Activated naive CD8-positive, alpha-beta T cell treated with anti-CD3 and anti-CD28 coated beads, Interleukin-2, amount 50 U/mL, for 16 hours (primary cell): ENCODE measurements at regions not wholly inside any gene's neighbourhood (a gene's known extent, or its start where the extent isn't known, plus 50 kb on each side); places are given as distances from the start of the nearest gene placed in this dataset.
A peak's percentile ranks its signal among the peaks of the same experiment; 100 is the strongest.

Source experiments
- DNase-seq: peaks from one replicate; pipeline ENCODE4 v3.0.0-alpha.2; 2020; ENCODE audit warnings: low read depth, low spot score

DNA sequence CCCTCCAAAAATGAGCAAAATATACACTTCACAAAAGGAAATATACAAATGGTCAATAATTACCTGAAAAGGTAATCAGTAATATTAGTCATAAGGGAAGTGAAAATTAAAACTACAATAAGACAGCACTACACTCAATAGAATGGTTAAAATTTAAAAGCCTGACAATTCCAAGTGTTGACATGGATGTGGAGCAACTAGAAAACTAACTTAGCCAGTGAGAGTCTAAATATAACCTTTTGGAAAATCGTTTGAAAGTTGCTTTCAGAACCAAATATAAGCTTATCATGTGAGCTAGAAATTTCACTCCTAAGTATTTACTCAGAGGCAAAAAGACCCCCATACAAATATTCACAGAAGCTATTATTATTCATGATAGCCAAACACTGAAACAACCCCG, 105.1 kb upstream of the MVB12B start:
- no peak for DNase-seq

DNA sequence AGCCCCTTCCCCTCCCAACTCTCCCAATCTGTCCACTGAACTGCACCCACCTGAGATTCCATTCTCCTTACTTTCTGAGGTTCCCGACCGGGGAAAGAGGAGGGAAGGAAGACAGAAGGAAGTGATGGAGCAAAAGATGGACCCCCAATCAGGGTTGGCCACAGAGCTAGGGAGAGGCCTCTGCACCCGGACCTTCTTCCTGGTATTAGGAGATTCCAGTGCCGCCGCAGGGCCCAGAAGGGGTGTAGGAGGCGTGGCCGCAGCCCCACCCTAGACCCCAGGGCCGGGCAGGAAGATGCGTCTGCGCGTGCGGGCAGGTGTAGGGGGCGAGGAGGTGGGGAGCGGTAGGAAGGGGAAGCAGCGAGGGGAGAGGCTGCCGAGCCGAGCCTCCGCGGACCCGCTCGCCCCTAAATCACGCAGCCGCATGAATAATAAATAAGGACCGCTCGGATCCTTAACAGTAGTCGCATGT, 104.2 kb upstream of the MVB12B start:
- no peak for DNase-seq

DNA sequence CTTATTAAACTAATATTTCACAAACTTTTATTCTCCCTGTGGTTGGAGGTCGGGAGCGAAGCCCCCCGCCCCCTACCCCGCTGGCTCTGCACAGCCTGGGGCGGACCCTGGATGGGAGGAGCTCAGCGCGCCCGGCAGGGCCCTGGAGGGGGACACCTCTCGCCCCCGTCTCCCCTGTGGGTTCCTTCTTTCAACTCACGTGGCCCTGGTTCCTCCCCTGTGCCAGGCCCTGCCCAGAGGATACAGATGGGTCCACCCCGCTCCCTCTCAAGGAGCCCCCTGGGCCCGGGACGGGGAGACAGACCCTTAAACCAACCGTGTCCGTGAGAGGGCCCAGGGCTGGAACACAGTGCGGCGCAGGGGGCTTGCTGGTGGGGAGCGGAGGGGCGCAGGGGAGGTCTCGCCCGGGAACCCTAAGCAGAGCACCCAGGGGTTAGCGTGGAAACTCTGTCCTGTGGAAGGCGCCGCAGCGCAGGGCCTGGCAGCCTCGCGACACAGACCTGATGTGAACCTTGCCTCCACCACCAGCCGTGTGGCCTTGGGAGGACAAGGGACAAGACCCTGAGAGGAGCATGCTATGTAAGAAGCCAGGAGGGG, 103.7 kb upstream of the MVB12B start:
- no peak for DNase-seq

DNA sequence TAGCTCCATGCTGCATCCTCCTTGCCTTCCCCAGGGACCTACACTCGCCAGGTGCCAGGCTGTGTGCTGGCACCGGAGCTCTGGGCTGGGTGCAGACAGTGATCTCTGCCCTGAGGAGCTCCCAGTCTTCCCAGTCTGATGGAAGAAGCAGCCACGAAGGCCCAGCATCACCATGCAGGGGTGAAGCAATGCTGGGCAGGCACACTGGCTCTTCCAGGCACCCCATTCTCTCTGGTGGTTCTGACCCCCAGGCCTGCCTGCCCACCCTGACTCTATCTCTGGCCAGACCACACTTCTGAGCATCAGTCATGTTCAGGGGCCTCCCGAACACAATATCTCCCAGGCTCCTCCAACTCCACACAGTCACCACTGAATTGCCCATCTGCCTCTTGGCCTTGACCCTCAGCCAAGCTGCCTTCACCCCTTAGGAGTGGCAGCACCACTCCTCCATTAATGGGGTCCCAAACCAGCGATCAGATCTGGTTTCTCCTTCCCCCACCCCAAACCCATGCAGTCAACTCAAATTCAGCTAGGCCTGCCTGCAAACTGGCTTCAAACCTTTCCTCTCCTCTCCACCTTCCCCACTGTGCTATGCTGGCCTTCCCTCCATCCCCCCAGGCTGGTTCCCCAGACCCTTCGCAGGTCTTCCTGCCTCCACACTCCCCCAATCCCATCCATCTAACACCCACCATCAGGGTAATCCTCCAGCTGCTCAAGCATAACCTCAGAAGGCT, 102.7 kb upstream of the MVB12B start:
- no peak for DNase-seq

DNA sequence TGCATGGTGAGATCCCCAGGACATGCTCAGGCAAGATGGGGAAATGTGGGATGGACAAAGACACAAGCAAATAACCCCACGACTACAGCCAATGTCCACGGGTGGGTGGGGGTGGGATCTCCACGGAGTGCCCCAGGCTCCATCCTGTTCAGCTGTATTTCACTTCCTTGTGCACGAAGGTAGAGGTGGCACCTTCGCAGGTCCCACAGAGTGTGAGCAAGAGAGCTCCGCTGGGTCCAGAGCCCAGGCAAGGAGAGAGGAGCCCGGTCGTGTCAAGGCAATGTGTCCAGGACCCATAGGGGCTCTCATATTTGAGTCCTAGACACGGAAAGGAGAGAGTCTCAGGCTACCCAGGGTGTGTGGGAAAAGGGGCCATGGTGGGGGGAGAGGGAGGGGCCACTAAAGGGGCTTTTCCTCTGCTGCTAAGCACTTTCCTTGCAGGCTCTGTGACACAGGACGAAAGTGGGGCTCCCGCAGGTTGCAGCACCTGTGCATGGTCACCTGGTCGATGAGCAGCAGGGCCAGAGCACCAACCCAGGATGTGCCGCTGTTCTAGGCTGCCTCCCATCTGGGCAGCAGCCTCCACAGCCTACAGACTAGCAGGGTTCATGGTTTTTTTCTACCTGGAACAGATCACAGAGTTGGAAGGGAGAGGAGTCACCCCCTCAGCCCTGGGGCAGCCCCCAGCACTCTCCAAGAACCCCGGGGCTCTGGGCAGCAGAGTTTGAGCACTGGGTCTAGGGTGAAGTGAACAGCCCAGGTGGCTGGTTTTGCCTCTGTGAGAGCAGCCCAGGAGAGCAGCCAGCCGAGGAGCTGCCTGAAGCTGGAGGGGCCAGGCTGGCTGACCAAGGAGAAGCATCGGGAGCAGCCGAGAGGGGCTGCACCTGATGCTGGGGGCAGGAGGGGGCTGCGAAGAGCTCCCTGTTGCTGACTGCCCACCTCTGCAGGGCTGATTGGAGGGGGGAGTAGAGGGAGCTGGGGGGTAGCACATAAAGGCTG, 100.7 kb upstream of the MVB12B start:
- DNase-seq = no peak

DNA sequence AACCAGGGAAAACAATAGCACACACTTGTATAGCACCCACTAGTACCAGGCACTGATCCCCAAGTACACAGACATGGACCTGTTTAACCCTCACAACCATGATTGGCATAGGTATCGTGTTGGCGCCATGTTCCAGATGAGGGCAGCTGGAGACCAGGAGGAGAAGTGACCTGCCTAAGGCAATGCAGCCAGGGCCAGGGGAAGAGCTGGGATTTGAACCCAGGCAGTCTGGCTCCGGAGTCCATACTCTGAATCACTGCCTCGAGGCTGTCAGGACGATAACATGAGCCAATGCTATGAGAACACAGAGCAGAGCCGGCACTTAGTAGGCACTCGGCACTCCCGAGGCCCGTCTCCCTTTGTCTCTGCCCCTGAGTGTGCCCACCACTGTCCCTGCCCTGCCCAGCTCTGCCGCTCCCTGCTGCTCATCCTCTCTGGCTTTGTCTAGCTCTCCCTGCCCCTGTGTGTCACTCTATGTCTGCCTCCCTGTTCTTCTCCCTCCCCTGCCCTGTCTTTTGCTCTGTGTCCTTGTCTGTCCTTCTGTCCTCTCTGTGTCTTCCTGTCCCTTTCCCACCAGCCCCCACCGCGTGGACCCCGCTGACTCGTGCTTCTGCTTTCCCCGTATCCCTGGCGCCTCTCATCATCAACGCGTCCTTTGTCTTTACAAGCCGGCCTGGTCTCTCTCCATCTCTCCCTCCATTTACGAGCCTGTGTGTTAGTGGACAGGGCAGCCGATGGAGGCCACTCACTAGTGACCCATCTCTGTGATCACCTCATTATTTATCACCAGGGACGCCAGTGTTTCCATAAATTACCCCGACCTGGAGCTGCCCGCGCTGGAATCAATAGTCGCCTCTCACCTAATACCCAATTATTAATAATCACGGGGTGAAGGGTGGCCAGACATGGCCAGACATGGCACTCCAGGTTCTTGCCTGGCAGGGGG, 99.4 kb upstream of the MVB12B start:
- no peak for DNase-seq

DNA sequence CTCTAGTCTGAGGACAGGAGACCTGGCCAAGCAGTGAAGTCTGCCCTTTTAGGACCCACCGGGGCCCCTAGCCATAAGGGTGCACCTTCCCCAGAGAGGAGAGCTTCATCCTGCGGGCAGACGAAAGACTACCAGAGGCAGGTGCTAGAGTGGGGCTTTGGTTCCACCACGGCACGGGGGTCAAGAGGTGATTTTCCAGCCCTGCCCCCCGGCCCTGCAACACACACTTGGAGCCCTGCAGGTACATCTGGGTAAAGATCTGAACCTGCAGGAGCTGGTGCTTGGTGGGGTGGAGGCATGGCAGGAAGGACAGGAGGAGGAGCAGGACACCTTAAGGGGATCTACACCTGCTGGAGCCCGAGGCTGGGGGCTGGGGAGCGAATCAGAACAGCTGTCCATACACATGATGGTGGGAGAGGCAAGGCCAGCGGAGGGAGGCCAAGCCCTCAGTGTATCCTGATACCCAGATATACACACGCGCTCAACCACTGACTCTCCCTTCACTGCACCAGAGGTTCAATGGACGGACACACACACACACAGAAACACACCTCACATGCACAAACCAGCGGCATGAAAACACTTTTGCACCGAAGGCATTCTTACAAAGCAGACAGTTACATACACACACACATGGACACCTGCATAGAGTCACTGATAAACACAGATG, 98.4 kb upstream of the MVB12B start:
- DNase-seq = no peak

DNA sequence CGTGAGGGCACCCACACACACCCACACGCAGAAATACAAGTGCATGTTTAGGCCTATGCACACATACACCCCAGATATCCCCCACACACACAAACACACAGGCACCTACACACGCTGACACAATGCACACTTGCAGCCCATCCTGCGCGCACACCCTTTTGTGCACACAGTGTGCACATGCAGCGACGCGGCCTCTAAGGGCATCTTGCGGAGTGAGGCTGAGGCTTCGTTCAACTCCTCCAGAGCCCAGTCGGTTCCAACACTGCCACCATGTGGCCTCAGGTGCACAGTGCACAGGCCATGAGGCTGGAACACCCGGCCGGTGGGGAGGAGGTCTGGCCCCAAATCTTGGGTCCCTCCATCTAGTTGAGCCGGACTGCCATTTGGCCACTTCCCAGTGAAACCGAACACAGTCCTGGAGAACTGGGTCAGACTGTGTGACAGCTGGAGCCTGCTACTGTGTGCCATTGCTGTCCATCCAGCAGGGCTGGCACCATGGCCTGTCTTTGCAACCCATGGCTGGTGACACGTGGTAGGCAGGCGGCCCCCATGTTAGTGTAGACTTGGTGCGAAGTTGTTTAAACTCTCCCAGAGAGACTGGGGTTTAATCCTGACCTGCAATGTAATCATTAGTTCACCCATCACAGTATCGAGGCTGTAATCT, 97.7 kb upstream of the MVB12B start:
- DNase-seq = peak; percentile 49

DNA sequence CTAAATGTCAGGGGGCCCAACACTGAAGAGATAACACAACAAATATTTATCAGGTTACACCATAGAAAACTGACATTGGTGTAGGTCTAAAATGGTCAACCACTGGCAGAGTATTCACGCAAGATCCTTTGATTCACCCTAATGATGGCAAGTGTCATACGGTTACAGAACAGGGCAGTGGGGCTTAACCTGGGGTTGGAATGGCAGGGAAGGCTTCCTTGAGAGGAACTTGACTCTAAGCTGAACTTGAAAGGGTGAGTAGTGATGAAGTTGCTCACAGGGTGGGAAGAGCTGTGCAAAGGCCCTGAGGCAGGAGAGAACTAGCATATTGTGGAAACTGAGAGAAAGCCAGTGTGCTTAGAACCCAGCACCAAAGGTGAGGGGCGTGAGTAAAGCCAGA, 97.1 kb upstream of the MVB12B start:
- no peak for DNase-seq

DNA sequence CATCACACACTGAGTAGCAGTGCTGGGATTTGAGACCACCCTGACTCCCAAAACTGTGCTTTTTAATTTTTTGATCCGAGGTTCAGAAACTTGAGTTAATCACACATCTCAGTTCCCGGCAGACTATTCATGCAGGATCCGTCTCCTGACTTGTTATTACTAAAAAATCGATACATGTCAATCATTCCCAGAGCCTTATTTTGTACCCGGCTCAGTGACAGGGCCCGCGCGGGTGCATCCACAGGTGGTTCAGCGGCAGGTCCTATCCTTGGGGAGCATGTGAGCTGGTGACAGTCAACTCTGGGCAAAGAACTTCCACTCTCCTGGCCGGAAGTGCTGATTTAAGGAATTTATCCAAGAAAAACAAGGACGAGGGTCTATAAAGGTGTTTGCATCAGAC, 95.9 kb upstream of the MVB12B start:
- no peak for DNase-seq

DNA sequence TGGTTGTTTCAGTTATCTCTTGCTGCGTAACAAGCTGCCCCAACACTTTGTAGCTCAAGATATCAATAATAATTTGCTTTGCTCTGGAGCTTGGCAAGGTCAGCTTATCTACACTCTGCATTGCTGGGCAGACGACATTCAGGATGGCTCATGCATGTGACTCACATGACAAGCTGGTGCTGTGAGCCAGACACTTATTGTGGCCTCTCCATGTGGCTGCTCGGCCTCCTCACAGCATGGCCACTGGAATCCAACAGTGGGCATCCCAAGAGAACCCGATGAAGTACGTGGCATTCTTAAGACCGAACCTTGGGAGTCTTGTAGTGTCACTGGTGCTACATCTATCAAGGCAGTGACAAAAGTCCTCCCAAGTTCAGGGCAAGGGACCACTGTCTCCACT, 94.2 kb upstream of the MVB12B start:
- no peak for DNase-seq

DNA sequence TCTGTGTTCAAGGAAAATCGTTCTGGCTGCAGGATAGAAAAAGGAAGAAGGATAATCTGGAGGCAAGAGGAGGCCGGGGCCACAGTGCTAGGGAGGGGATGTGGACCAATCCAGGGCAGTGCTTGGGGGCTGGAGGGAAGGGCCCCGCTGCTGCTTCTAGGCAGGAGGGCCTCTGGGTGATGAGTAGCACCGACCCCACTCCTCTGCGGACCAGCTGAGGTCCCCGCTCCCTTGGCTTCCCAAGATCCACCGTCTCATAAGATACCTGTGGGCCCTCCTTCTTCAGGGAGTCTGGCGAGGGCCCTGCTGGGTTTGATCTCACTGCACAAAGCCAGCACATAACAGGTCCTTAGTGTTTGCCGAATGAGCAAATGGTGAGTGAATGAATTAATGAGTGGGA, 93.5 kb upstream of the MVB12B start:
- DNase-seq = no peak

DNA sequence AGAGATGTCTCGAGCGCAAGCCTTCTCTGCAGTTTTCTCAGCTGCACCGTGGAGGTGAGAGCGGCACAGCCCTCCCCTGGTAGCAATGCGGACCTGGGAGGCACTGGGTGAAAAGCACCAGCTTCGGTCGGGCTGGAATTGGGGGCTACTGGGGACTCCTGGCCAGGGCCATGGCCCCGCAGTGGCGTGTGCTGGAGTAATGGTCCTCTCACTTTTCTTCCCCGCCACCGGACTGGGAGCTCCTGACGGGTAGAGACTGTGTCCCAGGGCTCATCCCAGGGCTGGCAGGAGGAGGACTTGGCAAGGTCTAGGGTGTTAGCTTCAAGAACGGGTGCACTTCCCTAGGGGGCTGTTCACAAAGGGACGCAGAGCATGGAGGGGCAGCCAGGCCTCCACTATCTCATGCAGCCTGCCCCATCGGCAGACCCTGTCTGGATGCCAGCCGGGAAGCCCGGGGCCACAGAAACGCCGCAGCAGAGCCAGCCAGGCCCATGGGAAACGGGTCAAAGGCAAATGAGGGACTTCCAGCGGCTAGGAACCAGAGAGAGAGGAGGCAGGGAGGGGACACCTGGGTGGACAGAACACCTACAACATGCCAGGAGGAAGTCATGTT, 92.6 kb upstream of the MVB12B start:
- no peak for DNase-seq

DNA sequence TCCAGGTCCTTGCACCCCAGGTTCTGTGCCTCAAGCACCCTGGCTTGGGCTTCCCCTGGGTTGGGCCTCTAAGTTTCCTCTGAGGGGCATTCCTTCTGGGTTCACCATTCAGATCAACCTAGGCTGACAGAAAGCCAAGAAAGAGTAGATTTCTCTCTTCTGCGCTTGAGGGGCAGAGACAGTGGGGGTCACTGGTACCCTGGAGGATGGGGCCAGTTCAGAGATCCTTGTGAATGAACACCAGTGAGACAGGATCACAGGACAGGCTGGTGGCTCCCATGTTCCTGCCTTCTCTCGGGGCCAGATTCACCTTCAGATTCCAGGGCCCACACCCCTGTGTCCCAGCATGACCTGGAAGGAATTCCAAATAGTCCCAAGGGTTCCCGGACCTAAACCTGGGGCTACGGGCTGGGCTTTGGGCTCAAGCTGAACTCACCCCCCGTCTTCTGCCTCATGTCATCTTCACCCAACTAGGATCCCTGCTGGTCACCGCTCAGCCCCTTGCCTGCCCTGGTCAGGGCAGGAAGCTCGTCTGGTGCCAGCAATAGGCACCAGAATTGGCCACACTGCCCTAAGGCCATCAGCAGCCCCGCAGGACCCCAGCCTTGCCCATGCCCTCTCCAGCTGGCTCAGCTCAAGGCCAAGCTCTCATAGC, 91.8 kb upstream of the MVB12B start:
- DNase-seq = no peak

DNA sequence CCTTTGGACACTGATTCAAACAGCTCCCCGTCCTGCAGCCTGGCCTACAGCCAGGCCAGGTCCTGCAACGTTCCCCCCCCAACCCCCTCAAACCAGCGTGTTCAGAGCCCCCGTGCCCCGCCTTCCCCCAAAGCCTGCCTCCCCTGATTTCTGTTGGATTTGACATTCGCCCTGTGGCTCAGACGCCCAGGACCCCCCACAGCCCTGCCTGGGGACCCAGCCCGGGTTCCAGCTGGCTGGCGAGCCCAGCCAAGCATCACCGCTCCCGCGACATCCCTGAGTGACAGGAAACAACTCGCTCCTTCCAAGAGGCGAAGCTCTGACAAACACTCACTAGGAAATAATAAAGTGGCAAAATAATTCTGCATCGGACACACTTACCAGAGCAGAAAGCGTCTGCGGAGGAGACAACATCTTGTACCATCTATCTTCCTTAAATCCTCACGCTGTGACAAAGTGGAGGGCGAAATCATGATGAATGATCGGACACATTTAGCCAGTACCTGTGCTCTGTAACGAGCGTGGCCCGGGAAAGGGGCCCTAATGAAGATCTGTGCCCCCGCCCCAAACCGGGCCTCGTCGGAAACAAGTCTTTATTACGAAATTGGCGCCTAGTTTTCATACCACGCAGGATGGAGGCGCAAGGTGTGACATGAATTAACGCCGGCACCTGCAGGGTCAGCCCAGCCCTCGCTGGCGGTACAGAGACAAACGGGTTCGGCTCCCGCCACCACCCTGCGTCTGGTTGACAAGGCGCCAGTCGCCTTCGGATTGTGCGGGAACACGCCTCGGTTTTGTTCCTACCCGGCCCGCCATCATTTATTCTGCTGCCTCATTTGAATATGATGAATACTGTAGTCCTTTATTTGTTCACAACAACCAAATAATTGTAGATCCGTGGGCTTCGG, 91.0 kb upstream of the MVB12B start:
- DNase-seq = no peak

DNA sequence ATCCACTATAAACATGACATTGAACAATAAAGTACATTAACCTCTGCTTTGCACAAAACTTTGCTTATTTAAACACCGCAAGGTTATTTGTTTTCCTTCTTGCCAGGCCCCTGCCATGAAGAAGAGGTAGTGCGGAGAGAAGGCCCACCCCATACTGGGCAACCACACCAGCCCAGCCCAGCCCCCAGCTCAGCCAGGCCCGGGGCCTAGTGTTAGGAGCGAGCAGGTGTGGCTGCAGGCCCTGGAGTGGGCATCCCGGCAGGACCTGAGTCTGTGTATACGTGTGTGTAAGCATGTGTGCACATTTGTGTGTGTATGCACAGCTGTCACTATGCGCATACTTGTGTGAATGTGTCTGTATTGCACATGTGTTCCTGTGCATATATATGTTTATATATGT, 90.4 kb upstream of the MVB12B start:
- DNase-seq = no peak

DNA sequence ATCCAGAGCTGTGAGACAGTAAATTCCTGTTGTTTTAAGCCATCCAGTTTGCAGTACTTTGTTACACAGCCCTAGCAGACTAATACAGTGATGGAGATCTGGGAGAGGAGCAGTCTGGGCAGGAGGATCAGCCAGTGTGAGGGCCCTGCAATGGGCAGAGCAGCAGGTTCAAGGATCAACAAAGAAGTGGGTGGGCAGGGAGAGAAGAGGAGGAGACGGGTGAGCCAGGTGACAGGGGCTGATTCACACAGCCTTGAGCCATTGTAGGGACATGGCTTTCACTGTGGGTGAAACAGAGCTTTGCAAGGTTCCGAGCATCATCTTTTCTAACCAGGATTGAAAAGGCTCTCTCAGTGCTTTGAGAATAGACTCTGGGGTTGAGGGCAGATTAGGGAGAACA, 88.2 kb upstream of the MVB12B start:
- DNase-seq = no peak

DNA sequence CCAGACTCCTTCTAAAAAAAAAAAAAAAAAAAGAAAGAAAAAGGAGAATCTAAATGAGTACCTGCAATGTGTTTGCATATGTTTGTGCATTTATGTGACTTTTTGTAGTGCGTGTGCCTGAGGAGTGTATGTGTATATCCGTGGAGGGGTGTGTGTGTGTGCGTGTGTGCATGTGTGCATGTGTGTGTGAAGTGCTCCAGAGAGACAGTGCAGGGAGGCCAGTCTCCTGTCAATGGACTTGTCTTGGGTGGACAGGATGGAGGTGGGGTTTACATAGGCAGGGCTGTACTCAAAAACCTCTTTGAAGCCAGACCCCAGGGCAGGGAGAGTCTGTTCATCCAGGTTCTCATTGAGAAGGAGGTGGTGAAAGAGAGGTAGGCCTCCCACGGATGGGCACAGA, 87.1 kb upstream of the MVB12B start:
- no peak for DNase-seq
